NCI-H187 (cell line): ENCODE measurements at regions not wholly inside any gene's neighbourhood (a gene's known extent, or its start where the extent isn't known, plus 50 kb on each side); places are given as distances from the start of the nearest gene placed in this dataset.

Source experiments
- DNase-seq, 2 experiments: peaks; one replicate each; lab custom pipeline; 2025; lab: John Stamatoyannopoulos, UW

- DNase-seq: no peak
Measured at GRCh38 chr21:39105341-39105765, 77.9 kb downstream of the PSMG1 start.

DNA sequence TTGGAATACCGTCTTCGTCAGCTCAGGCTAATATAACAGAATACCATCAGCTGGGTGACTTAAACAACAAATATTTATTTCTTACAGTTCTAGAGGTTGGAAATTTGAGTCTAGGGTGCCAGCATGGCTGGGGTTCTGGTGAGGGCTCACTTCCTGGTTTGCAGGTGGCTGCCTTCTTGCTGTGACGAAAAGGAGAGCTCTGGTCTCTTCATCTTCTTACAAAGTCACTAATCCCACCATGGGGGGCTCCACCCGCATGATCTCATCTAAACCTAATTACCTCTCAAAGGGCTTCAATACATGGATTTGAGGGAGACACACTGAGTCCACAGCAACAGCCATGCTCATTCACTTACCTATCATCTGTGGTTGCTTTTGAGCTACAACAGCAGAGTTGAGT is 78.3 kb downstream of the PSMG1 start:
- no peak for DNase-seq

DNA sequence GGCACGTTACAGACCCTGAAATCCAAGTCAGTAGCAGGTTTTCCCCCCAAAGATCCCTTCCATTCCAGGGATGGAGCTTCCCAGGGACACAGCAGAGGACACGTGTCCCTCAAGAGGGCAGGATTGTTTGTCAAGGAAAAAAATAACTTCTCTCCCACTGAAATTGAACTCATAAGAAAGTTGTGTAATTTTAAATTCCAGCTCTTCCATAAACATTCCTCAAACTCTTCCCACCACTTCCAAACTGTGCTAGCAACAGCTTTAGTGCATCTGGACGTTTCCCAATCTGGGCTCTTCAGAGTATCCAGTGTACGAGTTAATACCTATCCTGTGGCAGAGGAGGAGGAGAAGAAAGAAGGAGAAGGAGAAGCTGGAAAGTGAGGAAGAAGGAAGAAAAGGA is 79.6 kb downstream of the PSMG1 start:
- DNase-seq: no peak

- no peak for DNase-seq
Measured at GRCh38 chr21:39099859-39100258, 83.4 kb downstream of the PSMG1 start.

- DNase-seq: no peak
Measured at GRCh38 chr21:39098696-39099200, 84.5 kb downstream of the PSMG1 start.

GRCh38 chr21:39097981-39098380 is 85.3 kb downstream of the PSMG1 start:
- DNase-seq: no peak

DNA sequence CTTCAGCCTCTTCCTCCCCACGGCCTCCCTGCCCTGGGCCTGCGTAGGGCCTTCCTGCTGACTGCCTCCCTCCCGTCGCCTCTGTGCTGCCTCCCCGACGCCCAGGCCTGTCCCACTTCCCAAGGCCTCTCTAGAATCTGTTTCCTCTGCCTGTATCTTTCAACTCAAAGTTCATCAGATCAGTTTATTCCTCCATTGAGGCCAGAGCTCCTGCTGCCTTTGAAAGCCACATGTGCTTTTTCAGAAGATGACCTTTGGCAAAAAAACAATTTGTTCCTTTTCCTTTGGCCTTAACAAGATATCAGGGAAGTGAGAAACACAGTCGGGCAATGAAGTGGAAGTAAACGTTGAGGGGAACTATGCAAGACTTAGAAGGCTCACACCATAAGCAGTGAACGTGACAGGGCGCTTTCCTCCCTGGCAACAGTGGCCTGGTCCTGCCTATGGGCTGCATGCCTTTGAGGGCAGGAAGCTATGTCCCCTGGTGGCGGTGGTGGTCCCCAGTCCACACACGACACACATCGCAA is 85.9 kb downstream of the PSMG1 start:
- no peak for DNase-seq

GRCh38 chr21:39096754-39097153 is 86.5 kb downstream of the PSMG1 start:
- DNase-seq: no peak

- DNase-seq: no peak
Measured at GRCh38 chr21:39095681-39096080, 87.6 kb downstream of the PSMG1 start.

- no peak for DNase-seq
Measured at GRCh38 chr21:39094847-39095579, 88.2 kb downstream of the PSMG1 start.

DNA sequence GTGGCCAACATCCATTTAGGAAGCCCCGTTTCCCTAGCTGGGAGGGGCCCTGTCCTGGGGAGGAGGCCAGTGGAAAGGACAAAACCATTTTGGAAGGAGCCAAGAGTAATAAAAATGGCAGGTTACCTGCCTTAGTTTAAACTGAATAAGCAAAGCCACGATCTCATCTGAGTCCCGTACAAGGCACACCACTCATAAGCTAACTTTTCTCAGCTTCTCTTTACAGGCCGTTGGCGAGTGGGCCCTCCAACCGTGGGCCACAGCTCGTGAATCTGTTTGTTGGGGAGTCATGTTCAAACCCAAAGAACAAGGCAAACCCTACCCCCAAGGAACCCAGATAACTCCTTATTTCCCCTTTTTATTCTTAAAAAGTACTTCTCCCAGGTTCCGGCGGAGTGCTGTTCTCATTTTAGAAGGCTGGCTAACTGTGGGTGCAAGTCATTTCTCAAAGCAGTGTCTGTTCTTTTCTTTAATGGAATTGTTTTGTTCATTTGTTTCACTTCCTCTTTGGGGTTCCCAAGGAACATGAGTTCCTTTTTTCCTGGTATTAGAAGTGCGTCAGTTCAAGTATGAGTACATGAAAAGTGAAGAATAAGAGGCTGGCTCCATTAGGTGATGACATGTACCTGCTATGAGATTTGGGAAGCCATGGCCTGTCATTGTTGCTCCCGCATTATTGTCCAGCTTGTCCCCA is 89.0 kb downstream of the PSMG1 start:
- no peak for DNase-seq

DNA sequence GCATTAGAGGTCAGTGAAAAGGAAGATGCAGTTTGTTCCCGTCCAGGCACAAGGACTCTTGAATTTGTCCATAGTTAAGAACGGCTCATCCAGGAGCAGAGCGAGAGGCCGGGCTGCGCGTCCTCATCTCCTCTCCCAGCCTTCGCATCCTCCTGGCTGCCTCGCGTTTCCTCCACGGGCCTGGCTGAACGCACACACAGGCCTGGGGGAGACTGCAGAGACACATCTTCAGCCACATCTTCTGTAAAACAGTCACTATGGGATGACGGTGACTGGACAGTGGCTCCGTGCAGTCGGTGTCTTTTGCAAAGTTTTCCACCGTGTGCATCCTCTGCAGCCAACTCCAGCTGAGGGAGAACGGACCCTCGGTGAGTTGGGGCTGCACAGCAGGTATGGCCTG is 89.7 kb downstream of the PSMG1 start:
- DNase-seq: no peak

GRCh38 chr21:39088831-39089380 is 94.3 kb downstream of the PSMG1 start:
- DNase-seq: no peak

DNA sequence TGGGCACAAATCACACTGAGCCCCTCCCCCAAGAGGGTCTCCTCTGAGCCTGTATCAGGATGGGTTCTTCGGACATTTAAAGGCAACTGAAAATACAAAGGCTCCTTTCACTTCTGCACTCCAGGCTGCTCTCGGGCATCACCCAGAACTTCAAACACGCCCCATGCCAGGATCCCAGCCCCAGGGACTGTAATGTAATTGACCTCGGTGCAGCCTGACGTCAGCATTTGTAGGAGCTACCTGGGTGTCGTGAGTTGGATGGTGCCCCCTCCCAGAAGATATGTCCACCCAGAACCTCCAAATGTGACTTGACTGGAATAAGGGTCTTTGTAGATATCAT is 95.2 kb downstream of the PSMG1 start:
- DNase-seq: no peak

GRCh38 chr21:39087238-39088030 is 95.8 kb downstream of the PSMG1 start:
- no peak for DNase-seq

DNA sequence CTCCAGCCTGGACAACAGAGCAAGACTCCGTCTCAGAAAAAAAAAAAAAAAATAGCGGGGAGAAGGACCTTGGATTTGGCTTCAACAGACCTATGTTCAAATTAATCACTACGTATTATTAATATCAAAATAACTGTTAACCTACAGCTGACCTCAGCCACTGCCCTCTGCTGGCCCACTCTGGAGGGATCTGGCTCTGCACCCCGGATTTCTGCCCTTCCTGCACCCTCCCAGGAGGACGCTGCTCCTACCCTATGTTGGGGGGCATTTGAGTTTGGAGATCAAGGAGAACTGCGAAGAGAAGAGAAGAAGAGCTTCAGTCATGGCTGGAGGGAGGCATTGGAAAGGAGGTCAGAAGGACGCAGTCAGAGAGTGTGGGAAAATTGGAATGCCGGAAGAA is 96.7 kb downstream of the PSMG1 start:
- DNase-seq: no peak

GRCh38 chr21:39085843-39086405 is 97.3 kb downstream of the PSMG1 start:
- no peak for DNase-seq

DNA sequence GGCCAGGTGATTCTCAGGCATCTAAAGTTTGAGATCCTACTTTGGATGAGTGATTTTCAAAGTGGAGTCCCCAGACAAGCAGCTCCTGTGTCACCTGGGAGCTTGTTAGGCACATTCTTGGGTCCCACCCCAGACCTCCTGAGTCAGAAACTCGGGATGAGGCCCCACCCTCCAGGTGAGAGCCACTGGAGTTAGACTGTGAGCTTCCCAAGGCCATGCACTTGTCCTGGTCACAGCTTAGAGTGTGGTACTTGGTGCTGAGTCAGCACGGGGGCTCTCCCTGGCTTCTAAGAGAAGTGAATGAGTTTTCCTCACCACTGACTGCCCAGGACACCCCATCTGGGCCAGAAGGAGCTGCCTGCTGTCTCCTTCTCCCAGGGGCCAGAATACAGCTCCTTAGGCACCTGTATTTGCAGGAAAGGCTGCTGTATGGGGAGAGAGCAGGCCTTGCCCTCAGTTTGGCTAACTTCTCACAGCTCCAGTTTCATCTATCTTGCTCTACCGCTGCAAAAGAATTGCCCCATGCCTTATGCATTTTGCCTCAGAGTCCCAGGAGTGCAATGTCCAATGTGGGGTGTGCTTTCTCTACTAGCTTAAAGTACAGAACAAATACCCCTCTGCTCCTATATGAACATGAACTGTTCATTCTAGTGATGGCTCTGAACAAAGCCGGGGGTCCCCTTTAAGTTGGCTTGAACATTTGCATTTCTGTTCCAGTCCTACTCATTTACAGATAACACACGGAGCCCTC is 98.1 kb downstream of the PSMG1 start:
- DNase-seq: no peak

DNA sequence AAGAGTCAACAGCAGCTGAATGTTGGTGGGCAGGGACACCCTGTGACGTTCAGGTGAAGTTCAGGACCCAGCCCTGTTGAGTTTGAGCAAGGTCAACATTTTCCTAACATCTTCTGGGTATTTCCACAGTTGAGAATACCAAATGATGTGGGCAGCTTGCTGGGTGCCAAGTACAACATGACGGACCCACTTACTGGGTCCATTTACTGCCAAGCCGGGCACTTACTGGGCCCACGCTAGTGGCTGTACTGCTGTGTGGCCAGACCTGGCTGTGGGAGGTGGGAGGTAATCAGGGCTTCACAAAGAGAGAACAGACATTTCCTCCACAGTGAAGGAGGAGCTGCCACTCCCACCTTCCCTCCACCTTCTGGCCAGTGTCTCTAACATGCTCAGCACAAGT is 99.2 kb downstream of the PSMG1 start:
- DNase-seq: no peak

- no peak for DNase-seq
Measured at GRCh38 chr21:39083377-39084008, 99.8 kb downstream of the PSMG1 start.
